BJ (cell line): ENCODE measurements at regions not wholly inside any gene's neighbourhood (a gene's known extent, or its start where the extent isn't known, plus 50 kb on each side); places are given as distances from the start of the nearest gene placed in this dataset.

ENCODE experiments used
- CTCF ChIA-PET: fragments of 350-600 bp; formaldehyde crosslinking; extraction: SDS; loops from one replicate; lab custom pipeline; 2021; ENCODE audit warnings: antibody characterized with exemption, inconsistent platforms; lab: Yijun Ruan, JAX
- POLR2A ChIA-PET: fragments of 300-600 bp; sonication (Branson Sonifier 250); formaldehyde crosslinking; extraction: SDS; loops from one replicate; lab custom pipeline; 2021; ENCODE audit warnings: antibody characterized with exemption; lab: Charles Lee
- DNase-seq: peaks from one replicate; pipeline ENCODE4 v3.0.0-alpha.2; 2011; ENCODE audit warnings: low read depth
- H3K27me3 ChIP-seq: 2 replicates; pipeline ENCODE4 v1.6.0; 2011; ENCODE audit warnings: low read length; ENCODE audit not compliant: control insufficient read depth, insufficient read depth
- H3K36me3 ChIP-seq: 2 replicates; pipeline ENCODE4 v1.5.1; 2011; ENCODE audit warnings: low read length; ENCODE audit not compliant: control insufficient read depth, insufficient read depth
- H3K4me3 ChIP-seq: 2 replicates; pipeline ENCODE4 v1.5.1; 2011; ENCODE audit warnings: low read depth, mild to moderate bottlenecking, control low read depth, low read length
- TF ChIP-seq, protein P1 (sequence below): IDR thresholded peaks from 2 replicates; pipeline ENCODE4 v1.5.1; 2011; ENCODE audit warnings: low read depth, mild to moderate bottlenecking, control low read depth, inconsistent platforms, low read length, moderate library complexity; ENCODE audit not compliant: insufficient read depth

DNA sequence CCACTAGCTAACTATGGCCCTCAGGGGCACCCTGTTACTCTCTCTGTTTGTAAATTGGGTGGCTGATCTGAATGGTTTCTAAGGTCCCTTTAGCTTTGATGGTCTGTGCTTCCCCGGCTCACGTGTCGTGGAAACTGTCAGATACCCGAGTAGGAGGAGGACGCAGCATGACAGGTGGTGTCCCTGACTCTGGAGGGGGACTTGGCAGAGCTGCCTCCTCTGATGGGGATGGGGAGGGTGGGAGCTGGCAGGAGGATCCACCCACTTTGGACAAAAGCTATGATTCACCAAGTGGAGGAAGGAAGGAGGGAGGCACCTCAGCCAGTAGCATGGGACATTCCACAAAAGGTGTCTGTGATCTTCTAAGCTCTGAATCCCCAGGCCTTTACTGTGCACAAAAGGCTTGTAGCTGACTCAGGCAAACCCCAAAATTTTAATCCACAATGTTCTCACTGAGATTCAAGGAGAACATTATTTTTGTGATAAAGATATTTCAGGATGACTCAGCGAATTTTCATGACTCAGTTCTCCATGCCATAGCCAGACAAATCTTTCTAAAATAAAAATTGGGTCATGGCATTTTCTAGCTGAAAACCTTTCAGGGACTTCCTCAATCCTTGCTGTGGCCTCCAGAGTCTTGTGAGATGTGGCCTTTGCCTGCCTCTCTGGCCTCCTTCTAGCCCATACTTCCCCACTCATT lies 131.0 kb upstream of the BRINP1 start:
- Histone ChIP-seq H3K27me3 (no peaks in the 10 kb centered on the region), H3K36me3 (no peaks in the 10 kb centered on the region), H3K4me3 (no peak overlapping the region)
- CTCF ChIA-PET: no interaction called here
- TF ChIP-seq, protein P1, sequence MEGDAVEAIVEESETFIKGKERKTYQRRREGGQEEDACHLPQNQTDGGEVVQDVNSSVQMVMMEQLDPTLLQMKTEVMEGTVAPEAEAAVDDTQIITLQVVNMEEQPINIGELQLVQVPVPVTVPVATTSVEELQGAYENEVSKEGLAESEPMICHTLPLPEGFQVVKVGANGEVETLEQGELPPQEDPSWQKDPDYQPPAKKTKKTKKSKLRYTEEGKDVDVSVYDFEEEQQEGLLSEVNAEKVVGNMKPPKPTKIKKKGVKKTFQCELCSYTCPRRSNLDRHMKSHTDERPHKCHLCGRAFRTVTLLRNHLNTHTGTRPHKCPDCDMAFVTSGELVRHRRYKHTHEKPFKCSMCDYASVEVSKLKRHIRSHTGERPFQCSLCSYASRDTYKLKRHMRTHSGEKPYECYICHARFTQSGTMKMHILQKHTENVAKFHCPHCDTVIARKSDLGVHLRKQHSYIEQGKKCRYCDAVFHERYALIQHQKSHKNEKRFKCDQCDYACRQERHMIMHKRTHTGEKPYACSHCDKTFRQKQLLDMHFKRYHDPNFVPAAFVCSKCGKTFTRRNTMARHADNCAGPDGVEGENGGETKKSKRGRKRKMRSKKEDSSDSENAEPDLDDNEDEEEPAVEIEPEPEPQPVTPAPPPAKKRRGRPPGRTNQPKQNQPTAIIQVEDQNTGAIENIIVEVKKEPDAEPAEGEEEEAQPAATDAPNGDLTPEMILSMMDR: no peak
- DNase-seq: no peak
- POLR2A ChIA-PET: no interaction called here

DNA sequence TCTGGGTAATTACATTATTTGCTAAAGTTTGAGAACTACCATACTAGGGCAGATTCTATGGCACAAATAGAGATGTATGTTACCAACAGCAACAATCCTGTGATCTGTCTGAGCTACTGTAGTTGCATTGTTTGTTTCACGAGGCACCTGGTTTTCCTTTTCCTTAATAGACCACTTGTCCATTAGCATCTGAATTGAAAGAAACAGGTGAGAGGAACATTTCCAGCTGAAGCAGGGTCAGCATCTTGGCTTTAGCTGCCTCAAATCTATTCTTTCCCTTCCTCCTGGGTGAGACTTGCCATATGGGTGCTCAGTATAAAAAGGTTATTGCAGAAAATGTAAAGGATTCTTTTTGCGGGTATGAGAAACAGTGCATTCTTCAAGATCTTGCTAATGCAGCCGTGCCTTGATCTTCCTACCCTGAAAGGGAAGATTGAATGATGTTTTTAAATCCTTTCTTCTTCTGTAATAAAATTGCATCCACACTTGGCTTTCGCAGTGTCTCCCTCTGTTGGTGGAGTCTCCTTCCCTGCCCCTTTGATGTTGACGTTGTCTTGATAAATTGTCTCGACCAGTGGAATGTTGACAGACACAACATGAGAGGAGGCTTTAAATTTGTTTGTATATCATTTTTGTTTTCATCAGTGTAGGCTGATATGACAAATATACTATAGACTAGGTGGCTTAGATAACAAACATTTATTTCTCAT lies 118.0 kb upstream of the BRINP1 start:
- no peaks in the 10 kb centered on the region for H3K36me3 ChIP-seq
- H3K27me3 ChIP-seq: no peaks in the 10 kb centered on the region
- H3K4me3 ChIP-seq: no peak overlapping the region
- ChIA-PET POLR2A (no interaction called here), CTCF (no interaction called here)
- TF ChIP-seq, protein P1: no peak
- DNase-seq: no peak

DNA sequence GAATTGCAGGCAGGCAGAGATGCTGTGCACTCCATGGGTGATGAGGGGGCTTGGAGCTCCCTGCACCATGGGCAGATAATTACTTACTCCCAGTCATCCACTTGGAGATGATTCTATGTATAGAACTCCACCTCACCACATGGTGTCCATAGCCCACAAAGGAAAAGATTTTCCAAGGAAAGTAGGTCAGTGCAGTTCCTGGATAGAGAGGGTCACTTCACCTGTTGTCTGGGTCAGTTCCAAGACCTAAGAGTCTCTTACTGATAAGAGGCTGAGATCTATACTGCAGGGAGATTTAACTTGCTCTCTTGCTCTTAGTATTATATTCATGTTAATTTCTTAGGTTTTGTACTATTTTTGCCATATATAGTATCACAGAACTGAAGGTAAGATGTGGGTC lies 113.9 kb upstream of the BRINP1 start:
- H3K36me3 ChIP-seq: no peaks in the 10 kb centered on the region
- TF ChIP-seq, protein P1: no peak
- ChIA-PET POLR2A (no interaction called here), CTCF (no interaction called here)
- no peak for DNase-seq
- no peak overlapping the region for H3K4me3 ChIP-seq
- no peaks in the 10 kb centered on the region for H3K27me3 ChIP-seq

DNA sequence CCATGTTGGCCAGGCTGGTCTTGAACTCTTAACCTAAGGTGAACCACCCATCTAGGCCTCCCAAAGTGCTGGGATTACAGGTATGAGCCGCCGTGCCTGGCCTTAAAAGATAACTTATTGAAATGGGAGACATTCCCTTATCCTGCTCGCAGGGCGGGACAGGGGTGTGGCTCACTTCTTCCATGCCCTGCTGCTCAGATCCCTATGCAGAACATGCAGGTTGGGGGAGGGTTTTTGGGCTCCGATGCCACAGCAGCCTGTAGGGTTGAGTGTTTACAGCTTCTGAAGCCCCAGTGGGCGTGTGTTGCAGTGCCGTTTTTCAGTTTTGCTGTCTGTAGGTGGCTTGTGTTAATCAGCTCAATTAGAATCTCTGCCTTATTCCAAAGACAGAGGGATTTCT lies 108.0 kb upstream of the BRINP1 start:
- DNase-seq: no peak
- H3K4me3 ChIP-seq: no peak overlapping the region
- H3K36me3 ChIP-seq: no peaks in the 10 kb centered on the region
- no peaks in the 10 kb centered on the region for H3K27me3 ChIP-seq
- TF ChIP-seq, protein P1: no peak
- CTCF ChIA-PET: no interaction called here
- POLR2A ChIA-PET: no interaction called here

DNA sequence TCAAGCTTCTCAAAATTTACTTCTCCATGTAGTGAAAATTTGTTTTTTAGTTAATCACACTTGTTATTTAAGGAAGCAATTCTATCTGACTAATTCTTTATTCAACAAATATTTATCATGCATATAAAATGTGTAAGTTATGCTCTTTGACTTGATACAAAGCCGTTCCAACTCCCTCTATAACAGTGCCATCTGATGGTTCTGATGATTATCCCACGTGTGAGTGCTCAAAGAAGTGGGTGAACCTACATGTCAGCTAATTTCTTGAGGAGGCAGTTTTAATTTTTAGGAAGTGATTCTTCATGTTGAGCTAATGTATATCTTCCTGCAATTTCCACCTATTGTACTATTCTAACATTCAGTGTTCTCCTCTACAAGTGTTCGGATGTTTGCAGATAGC lies 88.8 kb upstream of the BRINP1 start:
- no peak overlapping the region for H3K4me3 ChIP-seq
- ChIA-PET CTCF (no interaction called here), POLR2A (no interaction called here)
- TF ChIP-seq, protein P1: no peak
- H3K36me3 ChIP-seq: no peaks in the 10 kb centered on the region
- DNase-seq: no peak
- H3K27me3 ChIP-seq: no peaks in the 10 kb centered on the region
